ENCODE measurements at regions not wholly inside any gene's neighbourhood (a gene's known extent, or its start where the extent isn't known, plus 50 kb on each side); places are given as distances from the start of the nearest gene placed in this dataset.

GRCh38 chr14:29454026-29454693 is 473.5 kb downstream of the PRKD1 start:
- Histone ChIP-seq H3K36me3 (no peaks in the 10 kb centered on the region), H3K4me3 (no peak overlapping the region), H3K4me1 (ENCODE audit: insufficient read depth) (no peaks in the 10 kb centered on the region), H3K9me3 (no peaks in the 10 kb centered on the region), H3K27me3 (no peaks in the 10 kb centered on the region), H3K27ac (no peak overlapping the region)
- intact Hi-C loops (cut with DNase I), result no loop called here
- 82 to 85% (median 83%) methylated on average over 4 of the region's 4 CpGs for WGBS, 3 donors
- TF ChIP-seq POLR2A (IDR thresholded peaks at IDR 0.05) (no peak), EP300 (IDR thresholded peaks at IDR 0.05) (no peak), CTCF (IDR thresholded peaks at IDR 0.05) (no peak)
- DNase-seq, result no peak

DNA sequence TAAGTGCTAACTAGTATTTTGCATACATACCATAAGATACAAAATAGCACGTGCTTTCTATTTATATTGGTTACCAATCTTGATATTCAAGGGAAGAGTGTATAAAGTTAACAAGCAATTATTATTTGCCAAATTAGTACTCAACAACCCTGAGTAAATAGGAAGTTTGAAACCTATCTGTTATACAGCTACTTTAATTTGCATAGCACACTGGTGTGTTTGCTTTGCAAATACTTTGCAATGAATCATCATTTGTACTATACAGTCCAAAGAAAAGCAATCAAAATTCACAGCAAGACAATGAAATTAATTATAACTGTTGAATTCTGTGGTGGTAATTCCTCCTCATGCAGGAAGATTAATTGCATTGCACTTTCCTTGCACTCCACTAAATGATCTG is 469.1 kb downstream of the PRKD1 start:
- no peak for DNase-seq
- TF ChIP-seq POLR2A (IDR thresholded peaks at IDR 0.05) (no peak), CTCF (IDR thresholded peaks at IDR 0.05) (no peak)
- no peaks in the 10 kb centered on the region for H3K27me3 ChIP-seq
- no peak overlapping the region for H3K27ac ChIP-seq
- H3K9me3 ChIP-seq, result no peaks in the 10 kb centered on the region
- intact Hi-C loops (cut with DNase I), result no loop called here
- H3K36me3 ChIP-seq, result no peaks in the 10 kb centered on the region
- 88 to 94% (median 93%) methylated on average over 1 of the region's 1 CpG for WGBS, 3 donors
- no peaks in the 10 kb centered on the region for H3K4me1 ChIP-seq (ENCODE audit: insufficient read depth)
- H3K4me3 ChIP-seq, result no peak overlapping the region

GRCh38 chr14:29459531-29459930 is 468.1 kb downstream of the PRKD1 start:
- Histone ChIP-seq H3K4me1 (ENCODE audit: insufficient read depth) (no peaks in the 10 kb centered on the region), H3K9me3 (no peaks in the 10 kb centered on the region), H3K36me3 (no peaks in the 10 kb centered on the region), H3K27ac (no peak overlapping the region), H3K27me3 (no peaks in the 10 kb centered on the region), H3K4me3 (no peak overlapping the region)
- no peak for TF ChIP-seq POLR2A (IDR thresholded peaks at IDR 0.05)
- no peak for TF ChIP-seq CTCF (IDR thresholded peaks at IDR 0.05)
- TF ChIP-seq EP300 (IDR thresholded peaks at IDR 0.05), result no peak
- WGBS, 3 donors, result 54 to 62% (median 59%) methylated on average over 5 of the region's 5 CpGs
- intact Hi-C loops (cut with DNase I), result no loop called here
- no peak for DNase-seq

- Histone ChIP-seq H3K9me3 (no peaks in the 10 kb centered on the region), H3K4me1 (ENCODE audit: insufficient read depth) (no peaks in the 10 kb centered on the region), H3K4me3 (no peak overlapping the region), H3K27ac (no peak overlapping the region), H3K36me3 (no peaks in the 10 kb centered on the region), H3K27me3 (no peaks in the 10 kb centered on the region)
- intact Hi-C loops (cut with DNase I), result no loop called here
- no peak for DNase-seq
- TF ChIP-seq CTCF (IDR thresholded peaks at IDR 0.05), result no peak
- TF ChIP-seq EP300 (IDR thresholded peaks at IDR 0.05), result no peak
- no peak for TF ChIP-seq POLR2A (IDR thresholded peaks at IDR 0.05)
- 71 to 75% (median 75%) methylated on average over 4 of the region's 4 CpGs for WGBS, 3 donors
Observed at GRCh38 chr14:29459969-29460560, 467.6 kb downstream of the PRKD1 start.
